HG03442 (cell line): ENCODE measurements at regions not wholly inside any gene's neighbourhood (a gene's known extent, or its start where the extent isn't known, plus 50 kb on each side); places are given as distances from the start of the nearest gene placed in this dataset.
"Not testable (repeated sequence)": the region's sequence is repeated elsewhere in the genome, so short reads cannot be mapped to it uniquely, and the experiment has no call there.

Experiments
- ATAC-seq: cut with Tn5 transposase; IDR thresholded peaks from one replicate; pipeline ENCODE4 v1.9.1; 2021; ENCODE audit warnings: mild to moderate bottlenecking, moderate library complexity; ENCODE audit not compliant: unreplicated experiment

DNA sequence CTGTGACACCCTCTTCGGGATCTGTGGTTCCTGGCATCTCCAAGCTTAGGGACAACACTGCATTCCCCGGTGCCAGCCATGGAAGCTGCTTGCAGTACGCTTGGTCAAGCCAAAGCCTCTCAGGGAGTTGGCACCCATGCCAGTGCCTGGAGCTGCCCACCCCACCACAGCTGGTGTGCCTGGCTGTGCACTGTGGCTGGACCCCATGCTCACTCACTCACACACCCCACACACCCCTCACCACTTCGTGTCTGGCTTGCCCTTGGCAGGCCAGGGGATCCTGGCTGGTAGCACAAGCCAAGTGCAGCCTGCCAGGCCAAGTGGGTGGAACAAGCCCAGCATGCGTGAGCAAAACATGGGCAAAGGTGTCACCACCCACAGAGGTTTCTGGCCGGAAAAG is 324.5 kb upstream of the PTGER4 start:
- no peak for ATAC-seq

DNA sequence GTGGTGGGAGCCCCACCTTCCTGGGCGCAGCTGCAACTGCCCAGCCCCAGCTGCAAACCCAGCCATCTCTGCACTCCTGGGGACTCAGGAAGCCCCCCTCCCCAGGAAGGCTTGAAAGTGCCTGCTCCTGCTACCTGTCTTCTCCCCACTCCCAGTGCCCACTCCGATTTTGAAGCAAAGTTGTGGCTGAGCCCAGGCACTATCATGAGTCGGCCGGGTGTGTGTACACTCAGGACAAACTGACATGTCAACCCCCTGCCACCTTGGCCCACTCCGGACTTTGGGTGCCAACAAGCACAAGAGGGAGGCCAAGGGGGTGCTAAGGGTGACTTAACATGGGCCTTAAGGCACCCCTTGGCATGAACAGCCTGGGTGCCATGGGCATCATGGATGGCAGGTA is 325.5 kb upstream of the PTGER4 start:
- no peak for ATAC-seq

DNA sequence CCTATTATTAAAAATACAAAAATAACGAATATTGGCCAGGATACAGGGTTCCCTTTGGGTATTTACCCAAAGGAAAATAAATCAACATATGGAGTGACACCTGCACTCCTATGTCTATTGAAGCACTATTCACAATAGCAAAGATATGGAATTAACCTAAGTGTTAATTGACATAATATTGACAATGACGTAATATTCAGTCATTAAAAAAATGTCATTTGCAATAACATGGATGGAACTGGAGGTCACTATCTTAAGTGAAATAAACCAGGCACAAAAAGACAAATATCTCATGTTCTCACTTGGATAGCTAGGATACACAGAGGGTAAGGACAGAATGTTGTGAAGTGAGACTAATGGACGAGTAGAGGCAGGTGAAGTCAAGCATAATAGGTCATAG is 326.3 kb upstream of the PTGER4 start:
- no peak for ATAC-seq

DNA sequence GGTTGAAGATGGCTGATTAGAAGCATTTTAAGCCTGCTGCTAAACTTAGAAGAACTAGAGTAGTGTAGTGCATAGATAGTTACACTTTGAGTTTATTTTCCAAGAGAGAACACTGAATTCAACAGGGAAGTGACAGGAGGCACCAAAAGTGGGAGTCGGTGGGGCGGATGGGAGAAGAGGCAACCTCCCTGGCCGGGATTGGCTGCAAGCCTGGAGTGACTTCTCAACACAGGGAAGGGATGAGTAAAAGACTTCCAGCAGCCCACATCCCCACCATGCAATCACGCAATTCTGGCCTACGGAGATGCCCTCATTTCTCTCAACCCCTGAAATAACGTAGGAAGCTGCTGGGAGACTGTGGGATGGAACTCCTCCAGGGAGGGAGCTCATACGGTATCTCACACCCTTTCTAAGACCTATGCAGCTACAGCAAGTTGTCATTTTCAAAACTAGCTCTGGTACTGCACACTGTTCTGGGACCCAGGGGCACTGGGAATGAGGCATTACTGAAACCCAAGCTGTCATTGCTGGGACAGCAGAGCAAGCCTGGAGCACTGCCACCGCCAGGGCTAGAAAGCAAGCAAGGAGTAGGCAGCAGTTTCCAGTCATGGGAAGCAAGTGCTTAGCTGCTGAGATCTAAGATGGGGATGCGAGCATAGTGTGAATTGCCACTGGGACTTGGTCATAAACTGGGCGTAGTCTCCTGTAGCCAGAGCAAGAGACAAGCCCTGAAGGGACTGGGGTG is 331.6 kb upstream of the PTGER4 start:
- ATAC-seq, result no peak

DNA sequence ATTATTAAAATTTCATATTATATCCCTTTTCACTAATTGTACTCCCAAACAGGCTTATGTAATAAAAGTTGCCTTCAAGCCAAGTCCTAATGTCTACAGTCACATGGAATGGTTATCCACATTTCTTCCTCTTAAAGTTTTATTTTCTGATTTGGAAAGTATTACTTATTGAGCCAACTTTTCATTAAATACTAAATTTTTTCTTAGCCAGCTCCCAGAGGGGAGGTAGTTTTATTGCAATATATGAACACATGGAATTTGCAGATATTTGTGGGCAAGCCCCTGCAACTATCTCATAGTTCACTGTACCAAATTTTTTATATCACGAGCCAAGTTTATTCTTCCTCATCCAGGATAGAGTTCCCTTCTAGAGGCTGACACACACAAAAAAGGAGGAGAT is 332.8 kb upstream of the PTGER4 start:
- ATAC-seq, result no peak

DNA sequence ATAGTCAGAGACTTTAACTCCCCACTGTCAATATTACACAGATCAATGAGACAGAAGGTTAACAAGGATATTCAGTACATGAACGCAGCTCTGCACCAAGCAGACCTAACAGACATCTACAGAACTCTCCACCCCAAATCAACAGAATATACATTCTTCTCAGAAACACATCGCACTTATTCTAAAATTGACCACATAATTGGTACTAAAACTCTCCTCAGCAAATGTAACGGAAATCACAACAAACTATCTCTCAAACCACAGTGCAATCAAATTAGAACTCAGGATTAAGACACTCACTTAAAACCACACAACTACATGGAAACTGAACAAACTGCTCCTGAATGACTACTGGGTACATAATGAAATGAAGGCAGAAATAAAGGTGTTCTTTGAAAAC is 341.3 kb upstream of the PTGER4 start:
- ATAC-seq, result not testable (repeated sequence)

DNA sequence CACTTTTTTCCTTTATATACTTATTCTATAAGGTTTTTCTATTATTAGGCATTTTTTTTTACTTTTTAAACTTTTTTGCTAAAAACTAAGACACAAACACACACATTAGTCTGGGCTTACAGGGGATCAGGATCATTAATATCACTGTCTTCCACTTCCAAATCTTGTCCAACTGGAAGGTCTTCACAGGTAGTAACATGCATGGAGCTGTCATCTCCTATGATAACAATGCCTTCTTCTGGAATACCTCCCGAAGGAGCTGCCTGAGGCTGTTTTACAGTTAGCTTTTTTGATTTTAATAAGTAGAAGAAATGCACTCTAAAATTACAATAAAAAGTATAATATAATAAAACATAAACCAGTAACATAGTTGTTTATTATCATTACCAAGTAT is 345.5 kb upstream of the PTGER4 start:
- no peak for ATAC-seq

DNA sequence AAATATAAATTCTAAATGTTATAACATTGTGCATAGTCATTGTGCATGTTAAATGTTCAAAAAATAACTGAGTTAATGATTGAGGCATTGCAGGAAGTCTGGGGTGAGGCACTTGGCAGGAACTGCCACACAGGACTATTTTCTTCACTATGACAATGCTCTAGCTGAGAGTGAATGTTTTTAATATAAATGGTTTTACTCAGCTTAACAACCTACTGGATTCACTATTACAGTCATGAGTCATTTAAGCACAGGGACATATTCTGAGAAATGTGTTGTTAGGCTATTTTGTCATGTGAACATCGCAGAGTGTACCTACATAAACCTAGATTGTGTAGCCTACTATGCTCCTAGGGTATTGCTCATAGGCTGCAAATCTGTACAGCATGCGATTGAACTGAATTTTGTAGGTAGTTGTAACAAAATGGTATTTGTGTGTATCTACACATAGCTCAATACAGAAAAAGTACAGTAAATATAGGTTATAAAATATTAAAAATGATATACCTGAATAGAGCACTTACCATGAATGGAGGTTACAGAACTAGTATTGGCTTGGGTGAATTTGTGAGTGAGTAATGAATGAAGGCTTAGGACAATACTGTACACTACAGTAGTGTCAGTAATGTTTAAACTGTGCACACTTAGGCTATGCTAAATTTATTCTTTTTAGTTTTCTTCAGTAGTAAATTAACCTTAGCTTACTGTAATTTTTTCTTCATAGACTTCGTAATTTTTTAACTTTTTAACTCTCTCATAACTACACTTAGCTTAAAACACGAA is 346.1 kb upstream of the PTGER4 start:
- no peak for ATAC-seq

DNA sequence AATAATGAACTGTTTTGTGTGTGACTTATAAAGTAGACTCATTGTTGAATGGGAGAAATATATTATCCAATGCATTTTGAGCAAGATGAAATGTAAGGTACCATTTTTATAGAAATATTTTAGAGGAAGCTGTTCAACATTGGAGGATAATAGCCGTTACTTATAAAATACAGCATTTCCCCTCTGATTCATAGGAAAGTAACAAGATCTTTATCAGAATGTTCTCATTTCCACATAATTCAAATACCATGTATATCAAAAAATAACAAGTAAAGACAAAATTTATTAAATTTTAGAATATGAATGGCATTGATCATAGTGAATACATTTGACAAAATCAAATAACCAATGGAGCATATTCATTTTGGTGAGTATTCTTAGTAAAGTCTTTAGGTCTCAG is 346.7 kb upstream of the PTGER4 start:
- ATAC-seq, result no peak

DNA sequence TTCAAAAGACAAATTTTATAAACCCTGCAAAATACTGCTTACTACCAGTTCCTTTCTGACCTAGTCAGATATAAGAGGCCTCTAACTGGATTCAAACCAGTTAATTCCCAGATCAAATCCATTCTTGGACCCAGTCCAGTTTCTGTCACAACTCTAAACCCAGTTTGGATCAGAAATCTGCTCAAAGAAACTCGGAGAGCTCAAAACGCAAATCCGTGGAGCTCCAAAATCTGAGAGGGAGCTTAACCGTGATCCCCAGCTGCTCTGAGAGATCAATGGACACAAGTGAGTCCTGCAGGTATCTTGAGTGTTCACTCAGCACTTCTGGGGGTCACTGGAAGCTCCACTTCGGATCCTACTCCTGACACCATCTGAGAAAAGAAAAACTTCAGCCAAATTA is 348.1 kb upstream of the PTGER4 start:
- ATAC-seq, result no peak

DNA sequence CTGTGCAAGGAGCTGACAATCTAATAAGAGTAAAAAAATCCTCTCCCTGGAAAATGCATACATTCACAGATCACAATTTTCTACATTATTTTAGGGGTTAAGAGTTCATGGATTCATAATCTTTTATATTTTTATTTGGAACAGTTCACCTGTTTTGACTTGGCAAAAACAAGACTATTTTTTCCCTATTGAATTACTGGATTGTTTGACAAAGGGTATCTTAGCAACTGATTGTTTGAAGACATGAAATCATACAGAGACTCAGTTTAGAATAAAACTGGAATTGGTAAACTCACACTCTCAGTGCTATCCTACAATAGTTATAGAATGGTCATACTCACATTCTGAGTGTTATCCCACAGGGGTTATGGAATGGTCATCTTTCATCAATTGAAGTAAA is 358.2 kb upstream of the PTGER4 start:
- ATAC-seq, result no peak

DNA sequence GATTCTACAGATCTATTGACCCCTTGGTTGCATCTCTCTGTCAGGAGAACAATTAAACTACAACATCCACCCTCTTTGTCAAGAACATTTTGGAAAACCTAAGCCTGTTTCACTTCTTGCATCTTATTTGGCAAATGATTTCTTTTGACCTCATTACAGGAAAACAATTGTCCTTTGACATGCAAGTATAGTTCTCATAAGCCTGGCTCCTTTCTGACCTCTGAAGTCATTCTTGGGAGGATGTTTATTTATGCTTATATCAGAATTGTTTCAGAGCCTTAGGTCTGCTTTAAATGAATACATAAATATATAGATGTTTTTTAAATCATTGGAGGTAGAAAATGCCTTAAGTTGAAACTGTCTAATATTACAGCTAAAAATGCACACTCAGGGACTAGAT is 361.3 kb upstream of the PTGER4 start:
- ATAC-seq, result no peak

DNA sequence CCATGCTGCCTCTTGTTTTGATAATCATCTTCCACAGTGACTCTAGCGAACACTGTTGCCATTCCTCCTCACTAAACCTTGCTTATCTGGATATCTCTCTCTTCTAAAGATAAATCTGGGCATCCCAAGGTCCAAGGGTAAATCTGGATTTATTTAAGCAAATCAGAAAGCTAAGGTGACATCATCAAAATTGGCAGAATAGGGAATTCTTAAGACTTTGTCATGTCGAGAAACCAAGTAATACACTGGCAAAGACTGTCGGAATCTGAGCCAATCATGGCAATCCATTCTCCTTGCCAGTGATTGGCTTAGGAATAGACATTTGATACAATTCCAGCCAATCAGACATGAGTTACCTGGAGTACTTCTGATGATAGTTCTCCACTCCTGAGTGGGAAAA is 362.7 kb upstream of the PTGER4 start:
- ATAC-seq, result no peak

DNA sequence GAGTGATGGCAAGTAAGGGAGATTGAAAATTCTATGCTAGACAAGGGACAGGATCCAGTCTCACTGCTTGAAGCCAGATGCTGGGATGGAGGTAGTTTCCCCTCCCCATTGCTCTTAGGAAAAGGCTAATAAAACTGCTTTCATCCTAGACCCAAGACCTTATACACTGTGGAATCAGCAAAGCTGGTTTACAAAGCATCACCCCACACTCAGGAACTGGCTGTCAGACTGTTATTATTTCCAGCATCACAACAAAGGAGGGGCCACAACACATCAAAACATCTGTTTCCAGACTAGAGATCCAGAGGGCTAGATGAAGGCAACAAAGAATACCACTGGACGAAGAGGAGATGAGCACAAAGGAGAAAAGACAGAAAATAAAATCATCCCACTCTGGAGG is 364.6 kb upstream of the PTGER4 start:
- no peak for ATAC-seq

DNA sequence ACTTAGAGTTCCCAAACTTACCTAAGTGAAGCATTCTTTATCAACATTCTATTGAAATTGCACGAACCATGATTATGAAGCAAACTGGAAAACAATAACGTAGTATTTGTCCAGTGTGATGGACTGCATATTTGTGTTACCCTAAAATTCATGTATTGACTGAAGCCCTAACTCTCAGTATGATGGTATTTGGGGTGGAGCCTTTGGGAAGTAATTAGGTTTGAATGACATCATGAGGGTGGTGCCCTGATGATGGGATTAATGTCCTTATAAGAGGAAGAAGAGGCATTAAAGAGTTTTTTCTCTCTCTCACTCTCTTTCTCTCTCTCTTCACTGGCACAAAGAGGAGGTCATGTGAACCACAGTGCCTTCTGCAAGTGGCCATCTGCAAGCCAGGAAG is 365.4 kb upstream of the PTGER4 start:
- no peak for ATAC-seq

DNA sequence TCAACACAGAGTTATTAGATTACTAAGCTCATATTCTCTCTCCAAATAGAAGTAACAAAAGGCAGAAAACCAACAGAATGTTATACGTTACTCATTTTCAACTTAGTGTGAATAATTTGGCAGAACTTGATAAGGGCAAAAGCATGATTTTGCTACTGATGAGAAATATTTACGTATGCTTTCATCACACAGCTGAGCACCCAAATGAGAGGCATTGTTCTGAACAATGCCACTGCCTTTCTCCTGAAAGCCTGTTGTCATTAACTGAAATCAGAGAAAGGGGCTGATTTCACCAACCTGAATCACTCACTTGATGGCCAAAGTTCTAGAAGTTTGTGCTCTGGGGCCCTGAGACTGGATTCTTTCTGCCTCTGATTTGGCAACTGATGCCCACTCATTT is 367.5 kb upstream of the PTGER4 start:
- ATAC-seq, result no peak

DNA sequence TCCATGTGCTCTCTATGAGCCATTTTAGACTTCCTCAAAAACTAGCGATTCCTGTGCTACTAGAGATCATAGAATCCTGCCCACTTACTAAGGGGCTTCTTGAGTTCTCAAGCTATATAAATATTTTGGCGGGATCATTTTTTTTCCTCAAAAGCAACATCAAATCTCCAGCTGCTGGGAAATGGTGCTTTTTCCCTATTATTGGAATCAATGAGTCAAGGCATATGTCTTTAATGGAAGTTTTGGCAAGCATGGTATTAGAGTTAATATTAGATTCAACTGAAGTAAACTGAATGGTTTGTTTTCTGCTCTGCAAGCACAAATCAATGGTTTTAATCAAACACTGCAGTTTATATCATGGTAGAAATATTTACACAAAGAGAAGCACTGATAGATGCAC is 369.9 kb upstream of the PTGER4 start:
- no peak for ATAC-seq

DNA sequence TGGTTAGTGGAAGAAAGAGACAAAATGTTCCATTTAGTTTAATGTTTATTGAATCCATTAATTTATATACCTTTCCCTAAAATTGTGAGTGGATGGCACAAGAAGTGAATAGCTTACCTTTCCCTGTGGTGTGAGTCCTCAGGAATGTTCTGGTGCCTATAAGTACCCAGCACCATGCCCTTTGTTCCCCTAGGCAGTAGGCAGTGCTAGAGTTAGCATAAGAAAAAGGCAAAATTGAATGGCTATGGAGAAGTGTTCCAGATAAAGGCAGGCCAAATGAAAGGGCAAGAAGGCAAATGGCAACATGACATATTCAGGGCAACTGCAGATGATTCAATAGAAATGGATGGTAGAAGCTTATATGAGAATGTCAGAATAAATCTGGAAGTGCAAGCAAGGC is 370.8 kb upstream of the PTGER4 start:
- no peak for ATAC-seq

DNA sequence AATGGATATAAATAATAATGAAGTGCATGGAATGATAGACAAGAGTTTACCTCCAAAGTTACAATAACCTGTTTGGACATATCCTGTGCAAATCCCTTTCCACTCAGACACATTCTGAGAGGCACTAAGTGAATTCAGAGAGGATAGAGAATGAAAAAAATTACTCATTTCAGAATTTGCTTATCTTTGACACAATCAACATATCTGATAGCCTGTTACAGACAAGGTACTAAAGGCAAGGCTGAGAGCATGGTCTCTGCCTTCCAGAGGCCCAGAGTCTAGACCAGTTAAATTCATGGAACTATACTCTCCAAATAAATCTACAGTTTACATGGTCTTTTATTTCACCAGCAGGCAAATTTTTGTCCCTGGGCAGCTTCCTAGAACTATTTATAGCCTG is 371.8 kb upstream of the PTGER4 start:
- no peak for ATAC-seq

DNA sequence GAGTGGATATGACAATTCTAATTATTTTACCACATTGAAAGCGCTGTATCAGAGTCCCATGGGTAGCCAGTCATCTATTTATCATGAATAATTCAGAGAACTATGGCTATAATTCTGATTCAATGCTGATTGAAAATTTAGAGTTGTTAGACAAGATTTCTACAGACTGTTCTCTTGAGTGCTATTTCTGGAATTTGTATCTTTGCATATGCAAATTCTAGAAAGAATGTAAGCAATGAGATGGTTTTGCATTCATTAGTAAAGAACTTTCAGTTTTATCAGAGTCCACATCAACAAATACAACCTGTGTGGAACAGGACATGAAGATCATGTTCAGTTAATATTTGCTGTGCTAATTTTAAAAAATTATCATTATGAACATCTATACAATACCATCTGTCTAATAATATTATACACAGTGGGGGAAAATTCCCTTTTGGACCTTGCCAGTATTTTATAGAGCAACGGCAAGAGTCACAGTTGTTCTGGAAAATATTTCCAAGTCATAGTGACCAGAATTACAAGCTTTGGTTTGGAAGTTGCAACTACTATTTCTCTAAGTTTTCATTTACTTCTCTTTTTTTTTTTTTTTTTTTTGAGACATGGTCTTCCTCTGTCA is 372.7 kb upstream of the PTGER4 start:
- no peak for ATAC-seq

DNA sequence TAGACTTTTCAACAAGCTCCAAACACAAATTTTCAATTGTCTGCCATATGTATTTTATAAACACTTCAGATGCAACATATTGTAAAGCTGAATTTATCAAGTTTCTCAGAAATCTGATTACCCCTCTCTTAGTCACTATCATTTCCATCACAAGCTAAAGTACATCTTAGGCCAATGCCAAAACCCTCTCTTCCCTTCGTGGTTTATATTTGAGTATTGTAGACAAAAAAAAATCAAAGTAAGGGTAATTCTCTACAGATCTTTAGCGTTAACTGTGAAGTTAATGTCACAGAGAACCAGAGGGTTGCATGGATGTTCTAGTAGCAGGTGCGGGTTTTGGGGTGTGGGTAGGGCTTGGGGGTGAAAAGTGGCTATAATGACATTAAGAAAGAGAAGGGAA is 387.7 kb upstream of the PTGER4 start:
- ATAC-seq, result no peak

DNA sequence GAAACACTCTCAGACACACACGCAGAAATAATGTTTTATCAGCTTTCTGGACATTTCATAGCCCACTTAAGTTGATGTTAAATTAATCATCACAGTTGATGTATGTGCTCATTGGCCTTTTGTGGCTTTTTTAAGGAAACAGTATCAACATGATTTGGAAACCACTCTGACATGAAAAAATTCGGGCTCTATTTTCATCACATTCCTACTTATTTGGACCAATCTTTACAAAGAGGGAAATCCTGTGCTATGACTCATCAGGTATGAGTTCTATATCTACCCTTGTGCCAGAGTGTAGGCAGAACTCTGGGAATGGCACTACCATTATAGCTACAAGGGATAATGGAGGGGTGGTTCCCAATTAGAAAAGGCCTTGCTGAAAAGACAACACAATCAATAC is 388.4 kb upstream of the PTGER4 start:
- no peak for ATAC-seq
